GM12875 (cell line): ENCODE measurements at regions not wholly inside any gene's neighbourhood (a gene's known extent, or its start where the extent isn't known, plus 50 kb on each side); places are given as distances from the start of the nearest gene placed in this dataset.

Source experiments
- H3K4me3 ChIP-seq: one replicate; pipeline ENCODE4 v1.5.1; 2011; ENCODE audit warnings: low read depth, low read length, control low read depth
- TF ChIP-seq, protein P1 (sequence below): IDR thresholded peaks from 2 replicates; pipeline ENCODE4 v1.5.1; 2011; ENCODE audit warnings: low read depth, mild to moderate bottlenecking, control low read depth, inconsistent platforms, low read length, moderate library complexity, borderline replicate concordance; ENCODE audit not compliant: insufficient read depth

DNA sequence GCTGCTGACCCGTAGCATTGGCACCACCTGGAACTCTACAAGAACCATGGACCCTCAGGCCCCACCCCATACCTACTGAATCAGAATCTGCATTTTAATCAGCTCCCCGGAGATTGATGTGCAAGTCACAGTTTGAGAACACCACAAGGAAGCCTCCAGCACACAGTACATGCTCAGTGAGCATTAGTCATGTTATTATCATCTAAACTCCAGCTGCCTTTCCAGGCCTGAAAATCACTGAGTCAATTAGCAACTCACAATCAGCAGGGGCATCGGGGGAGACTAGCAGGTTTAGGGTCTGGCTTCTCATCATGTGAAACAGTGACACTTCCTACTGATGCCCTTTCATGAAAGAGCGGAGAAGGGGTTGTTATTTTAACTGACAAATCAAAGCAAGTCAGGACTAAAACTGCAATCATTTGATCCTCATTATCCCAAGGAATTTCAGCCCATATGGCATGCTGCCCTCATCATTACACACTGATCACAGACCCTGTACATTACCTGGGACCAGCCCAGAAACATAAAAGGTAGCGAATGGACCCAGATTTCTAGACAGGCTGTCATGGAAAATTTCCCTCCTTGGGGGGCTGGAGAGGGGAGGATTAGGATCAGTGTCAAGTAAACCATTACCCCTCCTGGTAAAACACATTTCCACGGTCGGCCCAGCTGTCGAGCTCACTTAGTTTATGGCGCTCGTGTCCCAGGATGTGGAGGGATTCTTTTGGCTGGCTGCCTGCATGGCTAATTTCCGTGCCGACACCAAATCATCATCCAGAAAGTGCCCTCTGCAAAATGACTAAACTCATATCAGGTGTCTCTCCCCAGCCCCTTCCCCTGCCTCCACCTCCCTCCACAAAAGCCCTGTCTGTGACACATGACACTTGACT, 122.8 kb downstream of the PRLHR start:
- TF ChIP-seq, protein P1, sequence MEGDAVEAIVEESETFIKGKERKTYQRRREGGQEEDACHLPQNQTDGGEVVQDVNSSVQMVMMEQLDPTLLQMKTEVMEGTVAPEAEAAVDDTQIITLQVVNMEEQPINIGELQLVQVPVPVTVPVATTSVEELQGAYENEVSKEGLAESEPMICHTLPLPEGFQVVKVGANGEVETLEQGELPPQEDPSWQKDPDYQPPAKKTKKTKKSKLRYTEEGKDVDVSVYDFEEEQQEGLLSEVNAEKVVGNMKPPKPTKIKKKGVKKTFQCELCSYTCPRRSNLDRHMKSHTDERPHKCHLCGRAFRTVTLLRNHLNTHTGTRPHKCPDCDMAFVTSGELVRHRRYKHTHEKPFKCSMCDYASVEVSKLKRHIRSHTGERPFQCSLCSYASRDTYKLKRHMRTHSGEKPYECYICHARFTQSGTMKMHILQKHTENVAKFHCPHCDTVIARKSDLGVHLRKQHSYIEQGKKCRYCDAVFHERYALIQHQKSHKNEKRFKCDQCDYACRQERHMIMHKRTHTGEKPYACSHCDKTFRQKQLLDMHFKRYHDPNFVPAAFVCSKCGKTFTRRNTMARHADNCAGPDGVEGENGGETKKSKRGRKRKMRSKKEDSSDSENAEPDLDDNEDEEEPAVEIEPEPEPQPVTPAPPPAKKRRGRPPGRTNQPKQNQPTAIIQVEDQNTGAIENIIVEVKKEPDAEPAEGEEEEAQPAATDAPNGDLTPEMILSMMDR: no peak
- H3K4me3 ChIP-seq: no peak overlapping the region

DNA sequence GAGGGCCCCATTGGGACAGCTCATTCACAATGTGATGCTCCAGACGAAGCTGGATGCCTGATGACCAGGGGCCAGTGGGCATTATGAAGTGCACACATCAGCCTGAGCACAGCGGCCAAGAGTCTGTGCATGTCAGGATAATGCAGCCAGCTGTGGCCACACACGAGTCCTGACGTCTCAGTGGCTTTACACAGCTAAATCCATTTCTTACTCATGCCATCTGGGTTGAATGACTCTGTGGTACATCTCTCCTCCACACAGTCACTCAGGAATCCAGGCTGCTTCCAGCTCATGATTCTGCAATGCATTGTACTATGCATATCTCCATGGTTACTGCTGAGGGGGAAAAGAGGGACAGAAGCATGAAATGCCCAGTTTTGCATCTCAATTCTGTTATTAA, 123.6 kb downstream of the PRLHR start:
- no peak overlapping the region for H3K4me3 ChIP-seq
- TF ChIP-seq, protein P1: no peak

DNA sequence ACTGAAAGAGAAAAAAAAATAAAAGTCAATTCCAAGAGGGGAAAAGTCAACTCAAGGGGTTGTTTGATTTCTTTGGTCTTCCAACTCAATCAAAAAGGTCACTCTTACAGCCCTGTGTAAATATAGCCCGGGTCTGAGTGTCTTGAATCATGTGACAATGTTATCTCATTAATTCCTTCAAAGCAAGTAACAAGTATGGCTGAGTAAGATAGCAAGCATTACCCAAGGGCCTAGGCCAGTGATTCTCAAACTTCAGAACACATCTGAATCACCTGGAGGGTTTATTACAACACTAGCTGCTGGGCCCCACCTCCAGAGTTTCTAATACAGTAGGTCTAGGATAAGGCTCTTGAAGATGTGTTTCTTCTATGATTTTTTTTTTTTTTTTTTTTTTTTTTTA, 125.0 kb downstream of the PRLHR start:
- TF ChIP-seq, protein P1: no peak

DNA sequence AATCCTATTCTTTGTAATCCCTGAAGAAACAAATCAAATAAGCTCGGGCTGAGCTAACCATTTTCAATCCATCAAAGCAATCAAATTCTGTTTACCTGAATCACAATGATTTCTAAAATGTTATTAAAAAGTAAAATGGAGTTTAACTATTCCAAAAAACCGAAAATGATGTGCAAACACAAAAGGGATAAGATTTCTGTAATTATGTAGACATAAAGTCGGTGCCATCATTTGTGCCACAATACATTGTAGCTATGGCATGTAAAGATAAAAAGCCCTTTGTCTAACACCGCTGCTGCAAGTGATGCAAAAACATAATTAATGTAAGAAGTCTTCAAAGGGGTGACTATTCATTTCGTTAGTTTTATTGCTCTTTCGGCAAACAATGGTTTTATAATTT, 125.1 kb upstream of the FAM204A start:
- H3K4me3 ChIP-seq: no peak overlapping the region
- TF ChIP-seq, protein P1: no peak

More for the DNA sequence above, 125.0 kb downstream of the PRLHR start:
- no peak overlapping the region for H3K4me3 ChIP-seq

DNA sequence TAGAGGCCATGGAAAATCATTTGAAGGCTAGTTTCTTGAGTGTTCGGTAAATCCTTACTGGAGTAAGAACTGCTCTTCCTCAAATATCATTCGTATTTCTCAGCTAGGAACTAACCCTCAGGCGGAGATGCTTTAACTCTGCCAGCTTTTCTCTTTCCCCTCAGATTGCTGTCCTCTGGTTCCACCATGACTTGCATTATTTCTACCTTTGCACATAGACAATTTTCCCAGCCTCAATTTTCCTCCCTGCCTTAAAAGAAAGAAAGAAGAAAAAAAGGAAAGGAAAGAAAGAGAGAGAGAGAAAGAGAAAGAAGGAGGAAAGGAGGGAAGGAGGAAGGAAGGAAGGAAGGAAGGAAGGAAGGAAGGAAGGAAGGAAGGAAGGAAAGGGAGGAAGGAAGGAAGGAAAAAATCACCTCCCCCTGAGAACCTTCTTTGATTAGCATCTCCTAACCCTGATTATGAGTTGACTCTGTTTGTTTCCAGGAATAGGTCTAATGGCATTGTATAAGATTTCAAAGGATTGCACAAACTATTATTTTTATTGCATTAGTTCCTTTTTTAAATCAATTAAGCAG, 123.3 kb upstream of the FAM204A start:
- H3K4me3 ChIP-seq: no peak overlapping the region
- TF ChIP-seq, protein P1: no peak

DNA sequence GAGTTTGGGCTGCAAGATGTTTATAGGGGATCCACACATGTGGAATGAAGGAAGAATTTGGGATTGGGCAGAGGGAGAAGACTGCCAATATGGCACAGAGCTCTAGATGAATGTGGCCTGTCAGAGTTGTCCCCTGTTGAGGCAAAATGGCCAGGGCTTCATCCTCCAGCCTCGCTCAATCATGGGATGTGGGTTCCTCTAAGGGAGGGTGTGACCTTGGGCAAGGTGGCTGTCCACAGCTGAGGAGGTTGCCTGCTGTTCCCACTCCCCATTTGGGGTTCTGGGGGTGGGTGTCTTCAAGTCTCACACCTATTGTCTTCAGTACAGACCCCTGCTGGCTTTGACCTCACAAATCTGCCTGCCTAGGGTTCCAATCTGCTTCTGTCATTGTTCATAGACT, 121.6 kb upstream of the FAM204A start:
- H3K4me3 ChIP-seq: no peak overlapping the region
- TF ChIP-seq, protein P1: no peak

DNA sequence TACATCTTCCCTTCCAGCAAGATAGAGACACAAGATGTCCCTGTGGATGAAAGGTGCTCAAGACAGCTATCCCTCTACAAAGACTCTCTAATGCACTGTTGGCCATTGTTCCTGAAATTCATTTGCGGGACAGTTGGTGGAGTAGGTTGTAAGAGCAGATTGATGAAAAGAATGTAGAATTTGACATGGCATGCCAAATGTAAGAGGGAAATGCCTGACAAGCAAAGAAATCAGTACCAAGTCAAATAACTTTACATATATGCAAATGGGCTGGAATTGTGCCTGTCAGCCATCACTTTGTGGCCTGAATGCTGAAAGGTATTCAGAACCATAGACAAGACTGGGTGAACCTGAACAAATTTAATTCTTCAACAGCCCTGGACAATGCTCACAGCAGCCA, 120.3 kb upstream of the FAM204A start:
- TF ChIP-seq, protein P1: no peak
- H3K4me3 ChIP-seq: no peak overlapping the region
